K562 (cell line): ENCODE measurements at regions not wholly inside any gene's neighbourhood (a gene's known extent, or its start where the extent isn't known, plus 50 kb on each side); places are given as distances from the start of the nearest gene placed in this dataset.

Experiments
- ATAC-seq: fragments of 200-7000 bp; cut with Tn5 transposase; 3 replicates; pipeline ENCODE4 v1.9.1; 2020; ENCODE audit warnings: moderate library complexity
- BruUV-seq: library from RNA; stranded (reverse); fragments of 400-500 nt; replicated peaks from 2 replicates; lab custom pipeline; 2021; lab: Mats Ljungman, UMichigan
- CTCF ChIA-PET: fragments of 300-600 bp; formaldehyde crosslinking; extraction: SDS; loops from one replicate; lab custom pipeline; 2021; ENCODE audit warnings: low intra/inter-chr PET ratio; lab: Yijun Ruan, JAX
- POLR2A ChIA-PET: fragments of 300-600, 350-650 bp; sonication (Branson Sonifier 250); formaldehyde crosslinking; extraction: SDS; loops from one replicate; lab custom pipeline; 2021; ENCODE audit warnings: antibody characterized with exemption, inconsistent platforms; lab: Yijun Ruan, JAX
- DNase-seq, 4 experiments: peaks; one replicate each; pipeline versions ENCODE4 v3.0.0 to v3.0.0-alpha.2; 2011 to 2018; ENCODE audit warnings: low spot score in 3 of 4, mixed read lengths in 3 of 4; ENCODE audit errors: extremely low read depth in 1 of 4
- FAIRE-seq: peaks from 2 replicates; lab custom pipeline; 2011; peaks lifted over from hg19 to GRCh38; lab: Jason Lieb, UNC
- H2AFZ ChIP-seq: 2 replicates; pipeline ENCODE4 v1.6.0; 2011; ENCODE audit warnings: low read depth, low read length, control low read depth, inconsistent platforms
- H3K27ac ChIP-seq: fragments of 200-600 bp; 3 replicates; pipeline ENCODE4 v1.8.0; 2011; ENCODE audit warnings: low read depth, mild to moderate bottlenecking, control low read depth, inconsistent platforms, low read length, moderate library complexity, mixed read lengths; ENCODE audit errors: extremely low read depth
- H3K27me3 ChIP-seq, 2 experiments: fragments of 300-600 bp in 1 of 2; 2 replicates in 1 of 2; 3 replicates in 1 of 2; pipeline versions ENCODE4 v1.6.0 to v1.8.0; 2011; ENCODE audit warnings: inconsistent platforms in 2 of 2, low read length in 2 of 2, mild to moderate bottlenecking in 1 of 2, mixed read lengths in 1 of 2, moderate library complexity in 1 of 2; ENCODE audit not compliant: control insufficient read depth in 2 of 2, insufficient read depth in 2 of 2
- H3K36me3 ChIP-seq: fragments of 300-600 bp; 3 replicates; pipeline ENCODE4 v1.8.0; 2011; ENCODE audit warnings: mild to moderate bottlenecking, low read length, inconsistent platforms; ENCODE audit not compliant: control insufficient read depth, insufficient read depth
- H3K4me1 ChIP-seq, 2 experiments: fragments of 200-600 bp in 1 of 2; replicated peaks in 1 of 2; 2 replicates in 1 of 2; 3 replicates in 1 of 2; pipeline versions ENCODE4 v1.5.1 to v1.8.0; 2011; ENCODE audit warnings: inconsistent platforms in 2 of 2, low read length in 2 of 2, mild to moderate bottlenecking in 1 of 2, mixed read lengths in 1 of 2, moderate library complexity in 1 of 2; ENCODE audit not compliant: control insufficient read depth in 2 of 2, insufficient read depth in 2 of 2
- H3K4me2 ChIP-seq: 2 replicates; pipeline ENCODE4 v1.6.1; 2011; ENCODE audit warnings: low read length, control low read depth, inconsistent platforms, mixed read lengths; ENCODE audit not compliant: insufficient read depth
- H3K4me3 ChIP-seq: fragments of 200-600 bp; sonication (generic), shearing (Covaris generic); 2 replicates; pipeline ENCODE4 v1.5.1; 2016; ENCODE audit warnings: control low read depth, inconsistent platforms
- H3K79me2 ChIP-seq: fragments of 200-600 bp; 3 replicates; pipeline ENCODE4 v1.8.0; 2011; ENCODE audit warnings: low read length, inconsistent platforms; ENCODE audit not compliant: control insufficient read depth, insufficient read depth
- H3K9ac ChIP-seq, 2 experiments: 2 replicates each; pipeline versions ENCODE4 v1.6.0 to v1.6.1; 2011; ENCODE audit warnings: low read depth in 2 of 2, low read length in 2 of 2, control low read depth in 1 of 2, inconsistent platforms in 1 of 2, mild to moderate bottlenecking in 1 of 2, mixed read lengths in 1 of 2; ENCODE audit not compliant: insufficient read depth in 1 of 2
- H3K9me1 ChIP-seq: one replicate; pipeline ENCODE4 v1.6.0; 2011; ENCODE audit warnings: inconsistent platforms, mild to moderate bottlenecking, low read length, moderate library complexity; ENCODE audit not compliant: control insufficient read depth, insufficient read depth
- H3K9me3 ChIP-seq: replicated peaks from 2 replicates; pipeline ENCODE4 v1.5.1; 2011; ENCODE audit warnings: low read depth, low read length, inconsistent platforms; ENCODE audit not compliant: control insufficient read depth, insufficient read depth
- H4K20me1 ChIP-seq: replicated peaks from 2 replicates; pipeline ENCODE4 v1.6.1; 2011; ENCODE audit warnings: low read length, inconsistent platforms, mixed read lengths; ENCODE audit not compliant: control insufficient read depth, insufficient read depth
- CCNT2 ChIP-seq: IDR thresholded peaks from 2 replicates; pipeline ENCODE4 v1.6.1; 2011; ENCODE audit warnings: borderline replicate concordance, low read depth, mild to moderate bottlenecking, moderate library complexity, mixed read lengths, low read length; ENCODE audit not compliant: insufficient read length; ENCODE audit errors: extremely low read depth
- CHD1 ChIP-seq: fragments of 200-600 bp; sonication (generic); IDR thresholded peaks from one replicate; pipeline ENCODE4 v1.6.1; 2012; ENCODE audit warnings: mild to moderate bottlenecking, moderate library complexity, low read length, inconsistent platforms
- DMBX1 ChIP-seq: fragments of 250-450 bp; sonication (Bioruptor Pico); IDR thresholded peaks from 2 replicates; pipeline ENCODE4 v1.8.0; 2022; ENCODE audit warnings: inconsistent platforms, mild to moderate bottlenecking, moderate library complexity, borderline replicate concordance
- EWSR1 ChIP-seq: fragments of 450-650 bp; IDR thresholded peaks from 2 replicates; pipeline ENCODE4 v1.6.1; 2018; ENCODE audit warnings: borderline replicate concordance, mild to moderate bottlenecking, low read depth, moderate library complexity; ENCODE audit not compliant: partially characterized antibody
- HDAC6 ChIP-seq: IDR thresholded peaks from 2 replicates; pipeline ENCODE4 v1.6.1; 2012; ENCODE audit warnings: low read depth, mild to moderate bottlenecking, control low read depth, inconsistent platforms, low read length, moderate library complexity
- IFI16 ChIP-seq: fragments of 250-450 bp; sonication (Bioruptor Pico); IDR thresholded peaks from 2 replicates; pipeline ENCODE4 v2.1.2; 2022; ENCODE audit warnings: mild to moderate bottlenecking, inconsistent platforms
- KAT7 ChIP-seq: sonication (generic); formaldehyde crosslinking; IDR thresholded peaks from 2 replicates; pipeline ENCODE4 v1.8.0; 2022; ENCODE audit warnings: missing genetic modification reagents, mild to moderate bottlenecking, borderline replicate concordance
- MCM5 ChIP-seq: fragments of 450-650 bp; IDR thresholded peaks from 2 replicates; pipeline ENCODE4 v1.6.1; 2016; ENCODE audit warnings: low read depth
- NCOA2 ChIP-seq, 2 experiments: fragments of 450-650 bp; IDR thresholded peaks; 2 replicates each; pipeline ENCODE4 v1.6.1; 2018; ENCODE audit warnings: mild to moderate bottlenecking in 2 of 2, moderate library complexity in 1 of 2; ENCODE audit not compliant: partially characterized antibody in 2 of 2
- NCOR1 ChIP-seq: fragments of 450-650 bp; IDR thresholded peaks from 2 replicates; pipeline ENCODE4 v1.6.1; 2016; ENCODE audit warnings: mild to moderate bottlenecking, moderate library complexity
- NFRKB ChIP-seq: fragments of 450-650 bp; IDR thresholded peaks from 2 replicates; pipeline ENCODE4 v1.6.1; 2016; ENCODE audit warnings: low read depth
- POU5F1 ChIP-seq: fragments of 150-350 bp; IDR thresholded peaks from 2 replicates; pipeline ENCODE4 v1.6.1; 2014; ENCODE audit warnings: borderline replicate concordance, low read length, low read depth, mild to moderate bottlenecking; ENCODE audit not compliant: partially characterized antibody
- RBM34 ChIP-seq: fragments of 200-400 bp; formaldehyde crosslinking; IDR thresholded peaks from 2 replicates; pipeline ENCODE4 v1.6.1; 2018; ENCODE audit warnings: low read length, borderline replicate concordance; ENCODE audit not compliant: insufficient read depth
- SMAD4 ChIP-seq: fragments of 250-450 bp; sonication (Bioruptor Pico); conservative IDR thresholded peaks from 2 replicates; pipeline ENCODE4 v1.8.0; 2021; ENCODE audit warnings: inconsistent platforms, mild to moderate bottlenecking, moderate library complexity
- SOX6 ChIP-seq: fragments of 450-650 bp; IDR thresholded peaks from 2 replicates; pipeline ENCODE4 v1.6.1; 2014; ENCODE audit warnings: mild to moderate bottlenecking
- TBP ChIP-seq: optimal IDR thresholded peaks from 2 replicates; pipeline ENCODE3; 2011; ENCODE audit warnings: low read depth, low read length, improper control_type of control experiment
- ZFP1 ChIP-seq: fragments of 450-650 bp; formaldehyde crosslinking; IDR thresholded peaks from 2 replicates; pipeline ENCODE4 v1.4.0; 2020; ENCODE audit warnings: mild to moderate bottlenecking, mixed read lengths
- ZNF449 ChIP-seq: fragments of 250-450 bp; sonication (Bioruptor Pico); IDR thresholded peaks from 2 replicates; pipeline ENCODE4 v1.8.0; 2022; ENCODE audit warnings: moderate library complexity, mild to moderate bottlenecking, inconsistent platforms
- WGBS: fragments of 100-300 bp; shearing (Covaris generic); methylation state at CpG from one replicate; pipeline ENCODE4 v1.1.6; 2016; ENCODE audit warnings: low coverage, mixed read lengths; ENCODE audit not compliant: insufficient coverage; ENCODE audit errors: missing lambda C conversion rate; 5-methylcytosine and 5-hydroxymethylcytosine counted together
- in situ Hi-C: fragments of 300-500 bp; cut with MboI; formaldehyde crosslinking; loops from 4 replicates; pipeline ENCODE4 v1.15.0; 2018; ENCODE audit warnings: inconsistent platforms, mixed read lengths
- intact Hi-C: fragments of 100-400 bp; cut with micrococcal nuclease; formaldehyde crosslinking; loops from 2 replicates; pipeline ENCODE4 v1.14.2; 2022

- Histone ChIP-seq H3K36me3 (no peaks in the 10 kb centered on the region), H3K4me3 (no peak overlapping the region), H3K4me2 (no peak overlapping the region), H3K9me3 (no peaks in the 10 kb centered on the region), H3K79me2 (no peaks in the 10 kb centered on the region), H3K4me1 (no peaks in the 10 kb centered on the region)
- WGBS: 0% methylated on average over 2 of the region's 2 CpGs
- no peak for ATAC-seq
- intact Hi-C loops: no loop called here
- no peak for TF ChIP-seq POU5F1
- TF ChIP-seq, all 486 proteins: peak for 0
- in situ Hi-C loops: no loop called here
- Histone ChIP-seq H3K27ac (no peak overlapping the region), H3K9ac (no peak overlapping the region), H3K9me1 (no peaks in the 10 kb centered on the region), H4K20me1 (no peaks in the 10 kb centered on the region), H2AFZ (no peak overlapping the region), H3K27me3 (no peaks in the 10 kb centered on the region)
- DNase-seq: no peak
- no TSS peak for BruUV-seq
- ChIA-PET POLR2A (no interaction called here), CTCF (no interaction called here)
- FAIRE-seq: no peak
These were observed 248.9 kb upstream of the ADGRL4 start for GRCh38 chr1:79255421-79255820.

- no peak for FAIRE-seq
- ATAC-seq: no peak
- TF ChIP-seq KAT7 (CRISPR knock-in tag) (no peak), ZFP1 (no peak), RBM34 (no peak), NFRKB (no peak), NCOR1 (no peak), SOX6 (no peak), ZNF449 (CRISPR knock-in tag) (no peak), TBP (no peak), CCNT2 (no peak), HDAC6 (no peak), NCOA2 (IDR thresholded peaks at IDR 0.05; ENCODE audit: partially characterized antibody in 2 of 2) (no peak), EWSR1 (no peak), IFI16 (CRISPR knock-in tag) (no peak), MCM5 (no peak), SMAD4 (no peak), CHD1 (no peak), DMBX1 (CRISPR knock-in tag) (no peak)
These were observed 246.1 kb upstream of the ADGRL4 start for GRCh38 chr1:79252598-79252997.

More at GRCh38 chr1:79252598-79252997, 246.1 kb upstream of the ADGRL4 start:
- ChIA-PET CTCF (no interaction called here), POLR2A (no interaction called here)
- Histone ChIP-seq H3K79me2 (no peaks in the 10 kb centered on the region), H4K20me1 (no peaks in the 10 kb centered on the region), H3K9me1 (no peaks in the 10 kb centered on the region), H3K4me1 (no peaks in the 10 kb centered on the region), H3K4me3 (no peak overlapping the region), H3K36me3 (no peaks in the 10 kb centered on the region), H3K9ac (no peak overlapping the region), H3K27me3 (no peaks in the 10 kb centered on the region), H2AFZ (no peak overlapping the region), H3K9me3 (no peaks in the 10 kb centered on the region), H3K4me2 (no peak overlapping the region), H3K27ac (no peak overlapping the region)
- in situ Hi-C loops (no loop called here), intact Hi-C loops (no loop called here)
- BruUV-seq: no TSS peak
- 0% methylated on average over 3 of the region's 3 CpGs for WGBS
- DNase-seq: no peak
